ENCODE measurements at regions not wholly inside any gene's neighbourhood (a gene's known extent, or its start where the extent isn't known, plus 50 kb on each side); places are given as distances from the start of the nearest gene placed in this dataset.

GRCh38 chr10:63878428-63878827, 357.2 kb downstream of the REEP3 start:
- Histone ChIP-seq H2AFZ (ENCODE audit: low read length) (no peak overlapping the region), H3K27ac (ENCODE audit: extremely low read length, insufficient read depth, low read length) (no peak overlapping the region), H4K20me1 (ENCODE audit: insufficient read depth, low read length) (no peaks in the 10 kb centered on the region), H3K79me2 (ENCODE audit: insufficient read depth, low read length) (no peaks in the 10 kb centered on the region), H3K27me3 (ENCODE audit: control insufficient read depth in 1 of 2, insufficient read depth in 2 of 2, low read length in 2 of 2) (no peaks in the 10 kb centered on the region), H3K9me3 (ENCODE audit: low read length) (peaks cover 5% of the 10 kb centered on the region), H3K4me2 (ENCODE audit: low read depth, low read length) (no peak overlapping the region), H3K4me1 (ENCODE audit: insufficient read depth, low read length) (no peaks in the 10 kb centered on the region), H3K9ac (ENCODE audit: insufficient read depth, low read depth, low read length) (no peak overlapping the region), H3K36me3 (replicated peaks in 1 of 2; ENCODE audit: control insufficient read depth in 1 of 2, insufficient read depth in 2 of 2, low read length in 2 of 2) (no peaks in the 10 kb centered on the region), H3K4me3 (replicated peaks in 1 of 3; ENCODE audit: insufficient read depth in 1 of 3, low read depth in 2 of 3, low read length in 3 of 3) (no peak overlapping the region)
- ChIA-PET POLR2A (no interaction called here), CTCF (ENCODE audit: low intra/inter-chr PET ratio, low total read pairs) (no interaction called here)
- intact Hi-C loops (cut with micrococcal nuclease; ENCODE audit: unreplicated experiment), result no loop called here
- FAIRE-seq (no peak), DNase-seq (ENCODE audit: low spot score) (no peak), ATAC-seq (no peak)
- in situ Hi-C loops (cut with HindIII; ENCODE audit: extremely low pct_ligation_motif_present, low pct_unique_long_range_greater_than_20kb), result loop anchor here (10.0 kb wide), 1 partner anchor 96 kb away; no protein-coding TSS in a partner anchor
- BruUV-seq (replicated peaks), result no TSS peak
- WGBS (ENCODE audit: low lambda C conversion rate), result under 1% methylated on average over 2 of the region's 2 CpGs
- TF ChIP-seq ZBED4 (CRISPR knock-in tag; IDR thresholded peaks at IDR 0.05; ENCODE audit: borderline replicate concordance) (no peak), ZNF607 (CRISPR knock-in tag; IDR thresholded peaks at IDR 0.05; ENCODE audit: borderline replicate concordance) (no peak), ZNF615 (CRISPR knock-in tag; IDR thresholded peaks at IDR 0.05; ENCODE audit: borderline replicate concordance) (no peak), IRF9 (CRISPR knock-in tag; IDR thresholded peaks at IDR 0.05; ENCODE audit: borderline replicate concordance) (no peak), POLR2AphosphoS5 (IDR thresholded peaks at IDR 0.05; ENCODE audit: low read depth, low read length) (no peak), MLXIP (CRISPR knock-in tag; IDR thresholded peaks at IDR 0.05; ENCODE audit: borderline replicate concordance) (no peak), MTF1 (CRISPR knock-in tag; IDR thresholded peaks at IDR 0.05) (no peak), ZNF18 (CRISPR knock-in tag; IDR thresholded peaks at IDR 0.05; ENCODE audit: insufficient replicate concordance) (no peak), ZBTB42 (CRISPR knock-in tag; IDR thresholded peaks at IDR 0.05) (no peak), NFIB (CRISPR knock-in tag; IDR thresholded peaks at IDR 0.05; ENCODE audit: borderline replicate concordance) (no peak)

Data from HepG2 (cell line).